Activated T-cell treated with anti-CD3 and anti-CD28 coated beads, Interleukin-2, amount 50 U/mL, for 24 hours (primary cell): ENCODE measurements at regions not wholly inside any gene's neighbourhood (a gene's known extent, or its start where the extent isn't known, plus 50 kb on each side); places are given as distances from the start of the nearest gene placed in this dataset.
"Not testable (repeated sequence)": the region's sequence is repeated elsewhere in the genome, so short reads cannot be mapped to it uniquely, and the experiment has no call there.

Experiments
- DNase-seq: peaks from one replicate; pipeline ENCODE4 v3.0.0-alpha.2; 2020
- H3K27ac Mint-ChIP-seq: 2 replicates; pipeline ENCODE4 v1.8.0; 2020; ENCODE audit warnings: mild to moderate bottlenecking, mixed read lengths
- H3K27me3 Mint-ChIP-seq: 2 replicates; pipeline ENCODE4 v1.8.0; 2020; ENCODE audit warnings: mixed read lengths
- H3K36me3 Mint-ChIP-seq: 2 replicates; pipeline ENCODE4 v1.8.0; 2020; ENCODE audit warnings: low read depth, mixed read lengths
- H3K4me1 Mint-ChIP-seq: 2 replicates; pipeline ENCODE4 v1.8.0; 2020; ENCODE audit warnings: low read depth, mixed read lengths
- H3K4me3 Mint-ChIP-seq: 2 replicates; pipeline ENCODE4 v1.8.0; 2020; ENCODE audit warnings: mild to moderate bottlenecking, moderate library complexity, mixed read lengths
- H3K9me3 Mint-ChIP-seq: 2 replicates; pipeline ENCODE4 v1.8.0; 2020; ENCODE audit warnings: mixed read lengths

DNA sequence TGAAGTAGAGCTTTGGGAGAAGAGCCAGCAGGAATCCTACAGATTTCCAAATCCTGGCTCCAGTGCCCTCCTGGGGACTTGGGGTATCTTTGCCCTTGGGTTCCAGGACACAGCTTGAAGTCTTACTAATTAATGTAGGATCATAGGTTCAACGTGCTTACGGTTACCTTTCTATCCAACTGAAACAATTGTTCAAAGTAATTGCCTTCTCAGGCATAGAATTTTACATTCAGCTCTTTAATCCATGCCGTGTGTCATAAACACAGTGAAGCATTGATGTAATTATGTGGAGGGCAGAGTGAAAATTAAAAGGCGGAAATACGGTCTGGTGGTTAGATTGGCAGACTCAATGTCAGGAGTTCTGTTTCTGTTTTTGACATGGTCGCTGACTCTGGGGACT is 170.4 kb downstream of the COG6 start:
- Mint-ChIP-seq H3K9me3 (peaks cover 14% of the 10 kb centered on the region), H3K27ac (no peak overlapping the region), H3K27me3 (no peaks in the 10 kb centered on the region), H3K4me1 (peaks cover 23% of the 10 kb centered on the region), H3K36me3 (no peaks in the 10 kb centered on the region), H3K4me3 (no peak overlapping the region)
- no peak for DNase-seq

DNA sequence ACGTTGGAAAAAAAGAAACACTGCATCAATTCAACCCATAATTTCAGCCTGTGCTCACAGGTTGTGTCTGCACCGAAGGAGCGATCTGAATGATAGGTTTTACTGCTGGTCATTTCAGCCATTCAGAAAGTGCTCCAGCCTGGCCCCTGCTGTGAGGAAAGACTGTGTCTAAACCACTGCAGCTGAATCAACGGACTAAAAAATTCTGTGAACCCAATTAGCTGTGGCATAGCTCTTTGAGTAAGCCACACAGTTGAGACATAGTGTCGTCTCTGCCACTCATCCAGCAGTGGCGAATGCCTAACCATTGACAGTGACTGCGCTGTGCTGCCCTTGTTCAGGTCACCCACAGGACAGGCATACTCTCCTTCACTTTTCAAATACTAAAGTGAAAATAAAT is 179.8 kb downstream of the COG6 start:
- no peaks in the 10 kb centered on the region for H3K9me3 Mint-ChIP-seq
- H3K36me3 Mint-ChIP-seq = no peaks in the 10 kb centered on the region
- peaks cover 6% of the 10 kb centered on the region for H3K4me1 Mint-ChIP-seq
- no peak overlapping the region for H3K27ac Mint-ChIP-seq
- H3K4me3 Mint-ChIP-seq = no peak overlapping the region
- DNase-seq = no peak
- peaks cover 3% of the 10 kb centered on the region for H3K27me3 Mint-ChIP-seq

DNA sequence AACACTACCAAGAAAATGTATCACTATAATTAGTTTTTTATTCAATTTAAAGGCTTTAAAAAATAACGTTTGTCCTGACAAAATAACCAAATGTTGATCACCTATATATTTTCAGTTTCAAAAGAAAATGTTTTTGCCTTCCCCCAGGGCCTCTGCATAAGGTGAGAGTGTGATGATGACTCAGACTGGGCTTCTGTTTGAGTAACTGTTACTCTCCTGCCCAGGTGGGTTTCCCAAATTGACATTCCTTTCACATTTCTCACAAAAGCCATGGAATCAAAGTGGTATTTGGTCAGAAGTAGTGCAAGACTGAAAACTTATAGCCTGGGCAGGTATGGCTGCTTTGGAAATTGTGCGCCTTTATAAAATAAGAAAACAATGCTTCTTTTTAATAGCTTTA is 180.6 kb downstream of the COG6 start:
- Mint-ChIP-seq H3K27ac (no peak overlapping the region), H3K4me3 (no peak overlapping the region), H3K36me3 (no peaks in the 10 kb centered on the region), H3K27me3 (peaks cover 3% of the 10 kb centered on the region), H3K4me1 (peaks cover 6% of the 10 kb centered on the region), H3K9me3 (no peaks in the 10 kb centered on the region)
- DNase-seq = no peak

DNA sequence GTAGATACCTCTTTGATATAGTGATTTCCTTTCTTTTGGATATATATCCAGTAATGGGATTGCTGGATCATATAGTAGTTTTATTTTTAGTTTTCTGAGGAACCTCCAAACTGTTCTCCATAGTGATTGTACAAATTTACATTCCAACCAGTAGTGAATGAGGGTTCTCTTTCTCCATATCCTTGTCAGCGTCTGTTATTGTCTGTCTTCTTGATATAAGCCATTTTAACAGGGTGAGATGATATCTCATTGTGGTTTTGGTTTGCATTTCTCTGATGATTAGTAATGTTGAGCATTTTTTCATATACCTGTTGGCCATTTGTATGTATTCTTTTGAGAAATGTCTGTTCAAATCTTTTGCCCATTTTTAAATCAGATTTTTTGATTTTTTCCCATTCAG is 182.4 kb downstream of the COG6 start:
- not testable (repeated sequence) for H3K9me3 Mint-ChIP-seq, H3K27me3 Mint-ChIP-seq, H3K36me3 Mint-ChIP-seq, H3K4me3 Mint-ChIP-seq, H3K4me1 Mint-ChIP-seq, H3K27ac Mint-ChIP-seq, DNase-seq

DNA sequence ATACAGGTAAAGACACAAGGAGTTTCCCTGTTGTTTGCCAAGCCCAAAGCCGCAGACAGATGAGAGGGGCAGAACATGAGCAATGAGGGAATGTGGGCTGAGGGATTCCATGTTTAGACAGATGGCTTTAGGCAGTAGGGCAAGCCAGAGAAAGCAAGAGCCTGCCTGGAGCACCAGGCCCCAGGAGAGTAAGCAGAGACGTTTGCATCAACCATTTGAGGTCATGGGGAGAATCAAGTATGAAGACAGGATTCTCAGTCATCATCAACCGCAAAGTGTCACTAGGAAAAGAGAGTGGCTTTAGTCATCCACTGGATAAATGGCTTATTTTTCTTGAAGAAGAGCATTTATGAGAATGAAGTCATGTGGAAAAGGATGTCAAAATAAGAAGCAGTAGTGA is 184.7 kb downstream of the COG6 start:
- Mint-ChIP-seq H3K27me3 (no peaks in the 10 kb centered on the region), H3K36me3 (no peaks in the 10 kb centered on the region), H3K27ac (no peak overlapping the region), H3K4me1 (peaks cover 4% of the 10 kb centered on the region), H3K4me3 (no peak overlapping the region), H3K9me3 (no peaks in the 10 kb centered on the region)
- no peak for DNase-seq

DNA sequence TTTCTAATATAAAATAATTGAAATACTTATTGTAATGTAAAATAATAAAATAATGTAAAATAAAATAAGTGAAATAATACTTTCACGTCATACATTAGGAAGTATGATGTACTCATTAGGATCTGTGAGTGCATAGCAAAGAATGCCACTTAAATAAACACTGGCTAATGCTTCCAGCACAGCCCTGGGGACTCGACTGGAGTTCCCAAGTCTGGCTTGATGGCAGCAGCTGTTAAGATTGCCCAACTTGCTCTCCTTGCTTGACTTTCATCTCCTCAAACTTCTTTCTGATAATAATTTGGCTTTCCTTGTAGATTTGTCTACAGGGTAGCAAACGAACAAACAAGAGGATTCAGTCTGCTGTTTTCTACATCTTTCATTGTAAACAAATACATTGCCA is 191.9 kb downstream of the COG6 start:
- H3K36me3 Mint-ChIP-seq = no peaks in the 10 kb centered on the region
- peaks cover 5% of the 10 kb centered on the region for H3K27me3 Mint-ChIP-seq
- no peak overlapping the region for H3K27ac Mint-ChIP-seq
- H3K4me3 Mint-ChIP-seq = no peak overlapping the region
- DNase-seq = no peak
- H3K9me3 Mint-ChIP-seq = peaks cover 10% of the 10 kb centered on the region
- H3K4me1 Mint-ChIP-seq = no peaks in the 10 kb centered on the region

DNA sequence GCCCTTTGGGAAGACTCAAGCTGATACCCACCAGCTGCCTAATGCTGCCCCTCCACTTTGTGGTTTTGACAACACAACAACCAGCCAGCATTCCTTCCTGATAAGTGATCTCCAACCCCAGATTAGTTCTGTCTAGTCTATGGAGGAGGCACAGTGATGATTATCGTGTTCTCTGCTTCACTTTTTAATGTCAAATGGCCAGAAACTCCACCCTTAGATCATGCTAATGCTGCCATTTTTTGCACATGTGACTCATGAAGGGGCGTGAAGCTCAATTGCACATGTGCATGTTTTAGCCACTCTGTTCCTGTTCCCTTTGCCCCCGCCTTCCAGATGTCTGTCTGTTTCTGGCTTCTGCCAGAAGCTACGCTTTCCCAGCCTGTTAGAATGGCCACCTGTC is 199.8 kb downstream of the COG6 start:
- Mint-ChIP-seq H3K4me1 (peaks cover 4% of the 10 kb centered on the region), H3K9me3 (peaks cover 18% of the 10 kb centered on the region), H3K4me3 (no peak overlapping the region), H3K27me3 (peaks cover 24% of the 10 kb centered on the region), H3K27ac (no peak overlapping the region), H3K36me3 (peaks cover 3% of the 10 kb centered on the region)
- DNase-seq = no peak

DNA sequence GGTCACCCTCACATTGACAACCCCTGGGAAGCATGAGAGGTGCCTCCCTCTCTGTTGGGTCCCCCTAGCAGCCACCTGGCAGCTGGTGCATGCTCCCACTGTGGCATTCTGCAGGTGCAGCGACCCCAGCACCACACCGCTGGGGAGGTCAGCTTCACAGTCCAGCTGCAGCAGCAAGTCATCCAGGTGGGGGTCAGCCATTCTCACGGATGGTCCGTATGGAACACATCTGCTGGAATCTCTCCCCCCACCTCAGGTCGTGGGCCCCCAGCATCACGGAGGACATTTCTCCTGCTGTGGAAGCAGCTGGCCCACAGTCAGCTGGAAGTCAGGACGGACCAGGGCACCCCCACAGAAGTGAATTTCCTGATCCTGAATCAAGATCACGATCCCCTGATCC is 201.3 kb downstream of the COG6 start:
- peaks cover 14% of the 10 kb centered on the region for H3K9me3 Mint-ChIP-seq
- no peak overlapping the region for H3K4me3 Mint-ChIP-seq
- H3K27ac Mint-ChIP-seq = no peak overlapping the region
- no peak for DNase-seq
- peaks cover 3% of the 10 kb centered on the region for H3K36me3 Mint-ChIP-seq
- H3K4me1 Mint-ChIP-seq = peaks cover 4% of the 10 kb centered on the region
- H3K27me3 Mint-ChIP-seq = peaks cover 24% of the 10 kb centered on the region

DNA sequence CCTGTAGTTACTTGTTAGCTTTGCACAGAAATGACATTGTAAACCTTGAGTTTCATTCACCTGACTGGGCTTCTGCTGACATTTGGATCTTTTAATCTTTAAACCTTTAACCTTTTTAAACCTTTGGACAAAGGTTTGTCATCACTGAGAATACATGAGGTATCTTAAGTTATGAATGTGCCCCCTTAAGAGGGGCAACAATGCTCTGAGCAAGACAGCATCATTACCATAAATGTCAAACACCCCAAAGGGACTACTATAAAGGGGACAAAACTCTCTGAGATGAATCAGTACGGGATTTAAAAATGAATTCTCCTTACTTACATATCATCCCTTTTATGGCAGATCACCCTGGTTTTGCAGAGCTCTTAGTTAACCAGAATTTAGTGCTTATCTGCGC is 203.3 kb downstream of the COG6 start:
- no peak overlapping the region for H3K27ac Mint-ChIP-seq
- H3K4me1 Mint-ChIP-seq = peaks cover 4% of the 10 kb centered on the region
- H3K36me3 Mint-ChIP-seq = no peaks in the 10 kb centered on the region
- no peak for DNase-seq
- H3K27me3 Mint-ChIP-seq = peaks cover 19% of the 10 kb centered on the region
- H3K9me3 Mint-ChIP-seq = no peaks in the 10 kb centered on the region
- no peak overlapping the region for H3K4me3 Mint-ChIP-seq

DNA sequence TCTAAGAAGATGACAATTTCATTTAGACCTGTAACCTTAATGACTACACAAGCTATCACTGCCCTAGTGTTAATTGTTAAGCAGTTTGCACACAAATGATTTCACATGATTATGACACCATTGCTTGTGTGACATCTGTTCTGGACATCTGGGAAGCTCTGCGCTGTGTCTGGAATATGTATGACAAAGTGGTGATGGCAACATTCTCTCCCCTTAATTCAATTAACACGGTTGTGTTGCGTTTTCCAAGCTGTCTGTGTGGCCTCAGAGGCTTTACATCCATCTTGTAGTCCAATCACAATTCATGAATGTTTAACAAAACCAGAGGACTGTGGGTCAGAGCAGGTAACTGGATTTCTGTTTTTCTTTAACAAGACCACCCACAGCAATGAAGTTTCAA is 204.4 kb downstream of the COG6 start:
- Mint-ChIP-seq H3K36me3 (no peaks in the 10 kb centered on the region), H3K4me3 (no peak overlapping the region), H3K9me3 (no peaks in the 10 kb centered on the region), H3K27me3 (peaks cover 16% of the 10 kb centered on the region), H3K4me1 (peaks cover 4% of the 10 kb centered on the region), H3K27ac (no peak overlapping the region)
- DNase-seq = no peak

DNA sequence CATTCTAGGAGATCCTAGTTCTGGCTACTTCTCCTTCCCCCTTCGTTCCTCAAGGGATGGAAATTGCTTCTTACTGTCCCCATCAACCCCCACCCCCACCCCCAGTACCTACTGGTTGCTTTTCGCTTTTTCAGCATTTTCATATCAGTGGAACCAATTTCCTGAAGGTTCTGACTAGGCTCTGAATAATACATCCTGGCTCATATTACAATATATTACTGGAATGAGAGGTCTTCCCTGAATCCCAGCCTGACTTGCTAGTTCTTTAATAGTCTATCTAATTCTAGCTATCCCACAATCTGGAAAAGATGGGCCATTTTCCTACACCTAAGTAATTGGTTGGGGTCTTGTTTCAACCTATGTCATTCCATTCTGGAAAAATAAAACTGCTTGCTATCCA is 207.4 kb downstream of the COG6 start:
- Mint-ChIP-seq H3K4me1 (peaks cover 11% of the 10 kb centered on the region), H3K4me3 (no peak overlapping the region), H3K27ac (no peak overlapping the region), H3K27me3 (no peaks in the 10 kb centered on the region), H3K36me3 (no peaks in the 10 kb centered on the region), H3K9me3 (no peaks in the 10 kb centered on the region)
- DNase-seq = no peak

DNA sequence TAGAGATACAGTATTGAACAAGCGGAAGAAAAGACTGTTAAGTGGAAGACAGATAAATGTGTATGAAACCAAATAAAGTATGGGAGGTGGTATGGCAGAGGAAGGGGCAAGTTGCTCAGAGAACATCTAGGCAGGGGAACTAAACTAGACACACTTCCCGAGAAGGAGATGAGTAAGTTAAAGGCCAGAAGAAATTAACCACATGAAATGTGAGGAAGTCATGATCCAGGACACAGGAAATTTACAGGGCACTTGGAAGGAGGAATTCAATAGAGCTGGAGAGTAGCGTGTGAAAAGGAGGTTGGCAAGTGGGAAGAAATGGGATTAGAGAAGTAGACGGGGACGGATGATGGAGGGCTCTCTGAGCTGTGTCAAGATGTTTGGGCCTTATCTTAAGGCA is 208.8 kb downstream of the COG6 start:
- H3K27me3 Mint-ChIP-seq = peaks cover 2% of the 10 kb centered on the region
- DNase-seq = no peak
- H3K27ac Mint-ChIP-seq = no peak overlapping the region
- no peaks in the 10 kb centered on the region for H3K9me3 Mint-ChIP-seq
- no peaks in the 10 kb centered on the region for H3K36me3 Mint-ChIP-seq
- H3K4me3 Mint-ChIP-seq = no peak overlapping the region
- peaks cover 11% of the 10 kb centered on the region for H3K4me1 Mint-ChIP-seq

DNA sequence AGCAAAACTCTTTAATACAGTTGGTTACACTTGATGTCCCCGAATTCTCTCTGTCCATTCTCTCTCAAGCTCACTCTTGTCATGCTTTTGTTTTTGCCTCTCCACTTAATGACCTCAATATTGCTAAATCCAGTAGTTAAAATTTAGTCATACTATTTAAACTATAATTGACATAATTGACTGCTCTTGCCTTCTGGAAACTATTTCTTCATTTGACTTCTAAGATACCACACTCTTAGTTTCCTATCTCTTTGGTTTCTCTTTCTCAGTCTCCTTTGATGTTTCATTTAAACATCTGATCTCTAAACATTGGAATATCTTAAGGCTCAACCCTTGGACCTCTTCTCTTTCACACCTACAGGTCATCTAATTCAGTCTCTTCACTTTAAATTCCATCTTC is 211.3 kb downstream of the COG6 start:
- no peak overlapping the region for H3K27ac Mint-ChIP-seq
- no peaks in the 10 kb centered on the region for H3K36me3 Mint-ChIP-seq
- DNase-seq = no peak
- peaks cover 11% of the 10 kb centered on the region for H3K4me1 Mint-ChIP-seq
- H3K9me3 Mint-ChIP-seq = no peaks in the 10 kb centered on the region
- peaks cover 2% of the 10 kb centered on the region for H3K27me3 Mint-ChIP-seq
- no peak overlapping the region for H3K4me3 Mint-ChIP-seq

DNA sequence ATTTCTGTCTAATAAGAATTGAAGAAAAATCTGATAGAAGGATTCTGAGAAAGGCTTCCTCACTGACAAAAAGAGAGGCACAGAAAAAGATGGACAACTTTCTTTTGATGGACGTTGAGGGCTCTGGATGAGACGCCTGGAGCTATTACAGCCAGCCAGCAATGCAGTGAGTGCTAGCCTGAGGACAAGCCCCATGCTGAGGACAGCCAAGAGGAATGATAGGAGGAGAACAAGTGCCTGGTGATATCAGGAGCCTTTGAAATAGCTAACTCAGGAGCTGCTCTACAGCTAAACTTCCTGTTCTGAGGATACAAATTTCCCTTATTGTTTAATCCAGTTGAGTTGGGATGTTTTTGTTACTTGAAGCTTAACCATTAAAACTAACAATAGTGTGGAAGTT is 212.3 kb downstream of the COG6 start:
- no peak for DNase-seq
- Mint-ChIP-seq H3K27me3 (peaks cover 2% of the 10 kb centered on the region), H3K27ac (no peak overlapping the region), H3K4me3 (no peak overlapping the region), H3K4me1 (peaks cover 11% of the 10 kb centered on the region), H3K9me3 (no peaks in the 10 kb centered on the region), H3K36me3 (no peaks in the 10 kb centered on the region)

DNA sequence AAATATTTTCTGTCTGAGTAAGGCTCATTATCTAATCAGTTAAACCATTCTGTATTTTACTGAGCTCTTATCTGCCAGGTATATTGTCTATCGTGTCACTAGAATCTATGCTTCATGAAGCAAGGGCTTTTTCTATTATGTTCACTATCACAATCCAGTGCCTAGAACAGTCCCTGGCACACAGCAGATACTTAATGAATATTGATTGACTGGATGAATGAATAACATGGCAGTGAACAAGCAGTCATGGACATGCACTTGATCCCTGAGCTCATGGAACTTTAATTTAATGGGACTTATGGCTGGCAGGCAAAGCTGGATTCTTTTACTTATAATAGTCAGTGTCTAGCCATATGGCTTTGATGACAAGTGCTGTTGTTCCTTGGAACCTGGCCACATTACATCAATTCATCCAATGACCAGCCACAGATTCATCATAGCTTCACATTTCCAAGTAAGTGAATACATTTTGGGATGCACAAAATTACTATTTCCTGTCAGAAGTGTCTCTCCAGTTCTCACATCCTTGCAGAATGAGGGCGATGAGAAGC is 214.8 kb downstream of the COG6 start:
- DNase-seq = no peak
- Mint-ChIP-seq H3K4me1 (peaks cover 11% of the 10 kb centered on the region), H3K36me3 (no peaks in the 10 kb centered on the region), H3K27ac (no peak overlapping the region), H3K27me3 (peaks cover 2% of the 10 kb centered on the region), H3K9me3 (no peaks in the 10 kb centered on the region), H3K4me3 (no peak overlapping the region)

DNA sequence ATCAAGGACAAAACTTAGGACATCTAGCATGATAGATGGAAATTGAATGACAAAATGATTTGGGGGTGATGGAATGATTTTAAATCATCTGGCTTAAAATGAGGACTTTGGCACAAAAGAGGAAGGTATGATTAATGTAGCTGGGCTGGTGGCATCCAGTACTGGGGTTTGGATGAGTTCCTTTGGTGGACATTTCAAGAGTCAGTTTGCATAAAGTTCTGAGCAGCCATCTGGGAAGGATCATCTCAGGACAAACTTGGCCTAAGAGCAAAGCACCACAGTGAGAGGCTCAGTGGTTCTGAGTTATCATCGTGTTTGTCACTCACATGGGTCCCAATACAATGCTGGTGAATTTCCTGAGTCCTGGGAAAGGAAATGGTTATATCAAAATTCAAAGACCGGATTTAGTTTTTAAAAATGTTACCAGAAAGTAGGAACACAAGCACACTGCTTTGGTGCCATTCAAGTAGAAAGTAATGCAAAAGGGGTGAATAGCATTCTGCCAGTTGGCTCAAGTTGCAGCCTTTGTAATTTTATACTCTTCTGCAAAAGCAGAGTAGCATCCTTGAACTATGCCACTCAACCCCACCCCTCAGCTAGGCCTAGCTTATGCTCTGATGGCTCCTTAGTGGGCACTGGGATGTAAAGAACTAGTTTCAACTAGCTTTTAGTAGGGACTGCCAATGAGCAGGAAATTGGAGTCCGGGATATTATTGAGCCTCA is 219.0 kb downstream of the COG6 start:
- peaks cover 8% of the 10 kb centered on the region for H3K4me1 Mint-ChIP-seq
- H3K36me3 Mint-ChIP-seq = no peaks in the 10 kb centered on the region
- H3K9me3 Mint-ChIP-seq = no peaks in the 10 kb centered on the region
- DNase-seq = no peak
- H3K4me3 Mint-ChIP-seq = no peak overlapping the region
- H3K27me3 Mint-ChIP-seq = no peaks in the 10 kb centered on the region
- no peak overlapping the region for H3K27ac Mint-ChIP-seq
